SK-N-DZ (cell line): ENCODE measurements at regions not wholly inside any gene's neighbourhood (a gene's known extent, or its start where the extent isn't known, plus 50 kb on each side); places are given as distances from the start of the nearest gene placed in this dataset.

Source experiments
- DNase-seq: peaks from one replicate; pipeline ENCODE4 v3.0.0-alpha.2; 2015; ENCODE audit warnings: low spot score

GRCh38 chr20:17794400-17794799 lies 94.6 kb downstream of the BANF2 start:
- DNase-seq = no peak

DNA sequence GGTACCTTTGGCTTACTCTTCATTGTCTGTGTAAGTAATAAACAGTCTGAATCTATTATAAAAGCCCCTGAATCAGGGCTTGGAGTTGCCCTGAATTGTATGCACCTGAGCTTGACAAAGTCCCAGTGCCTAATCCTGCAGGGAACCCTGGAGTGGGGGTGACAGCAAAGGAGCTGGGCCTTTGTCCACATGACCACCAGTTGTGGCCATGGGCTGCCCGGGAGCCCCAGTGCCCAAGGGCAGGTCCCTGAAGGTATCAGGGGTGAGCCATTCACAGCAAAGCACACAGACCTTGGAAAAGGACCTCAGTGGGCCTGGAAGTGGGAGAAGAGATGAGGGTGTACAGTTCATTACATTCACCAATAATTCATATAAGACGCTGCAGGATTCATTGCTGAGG lies 94.2 kb downstream of the BANF2 start:
- no peak for DNase-seq

DNA sequence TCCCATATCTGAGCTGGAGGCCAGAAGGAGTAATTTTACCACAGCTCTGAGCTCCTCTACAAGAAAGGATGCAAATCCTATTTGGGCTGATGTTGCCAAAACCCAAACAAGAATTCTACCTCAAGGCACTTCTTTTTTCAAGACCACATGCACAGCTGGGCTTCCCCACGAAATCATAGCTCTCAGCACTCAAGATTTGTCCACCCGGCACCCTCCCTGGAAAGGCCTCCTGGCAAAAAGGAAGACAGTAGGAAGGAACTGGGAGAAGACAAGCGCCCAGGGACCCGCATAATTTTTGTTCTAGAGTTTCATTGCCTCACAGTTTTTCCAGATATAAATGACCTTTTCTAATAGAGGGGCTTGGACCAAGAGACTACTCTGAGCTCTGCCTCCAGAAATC lies 90.5 kb downstream of the BANF2 start:
- DNase-seq = no peak

DNA sequence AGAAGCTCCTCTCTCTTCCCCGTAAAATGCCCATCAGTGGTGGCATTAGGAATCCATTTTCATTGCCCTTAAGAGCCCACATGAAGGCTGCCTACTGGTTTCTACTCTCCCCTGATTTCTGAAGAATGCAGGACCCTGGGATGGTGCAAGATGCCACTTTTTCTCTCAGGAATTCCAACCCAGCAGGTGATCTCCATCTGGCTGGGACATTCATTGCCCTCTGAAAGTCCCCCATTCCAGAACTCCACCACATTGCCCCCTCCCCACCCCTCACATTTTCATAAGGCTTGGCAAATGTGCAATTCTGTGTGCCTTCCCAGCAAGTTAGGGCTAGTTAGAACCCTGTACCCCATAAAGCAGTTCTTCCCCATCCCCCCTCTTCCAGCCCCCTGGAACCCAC lies 88.0 kb downstream of the BANF2 start:
- no peak for DNase-seq

- DNase-seq = no peak
Measured at GRCh38 chr20:17786221-17786718, 86.5 kb downstream of the BANF2 start.
